ENCODE measurements at regions not wholly inside any gene's neighbourhood (a gene's known extent, or its start where the extent isn't known, plus 50 kb on each side); places are given as distances from the start of the nearest gene placed in this dataset.
A peak's percentile ranks its signal among the peaks of the same experiment; 100 is the strongest.
"Not testable (repeated sequence)": the region's sequence is repeated elsewhere in the genome, so short reads cannot be mapped to it uniquely, and the experiment has no call there.

DNA sequence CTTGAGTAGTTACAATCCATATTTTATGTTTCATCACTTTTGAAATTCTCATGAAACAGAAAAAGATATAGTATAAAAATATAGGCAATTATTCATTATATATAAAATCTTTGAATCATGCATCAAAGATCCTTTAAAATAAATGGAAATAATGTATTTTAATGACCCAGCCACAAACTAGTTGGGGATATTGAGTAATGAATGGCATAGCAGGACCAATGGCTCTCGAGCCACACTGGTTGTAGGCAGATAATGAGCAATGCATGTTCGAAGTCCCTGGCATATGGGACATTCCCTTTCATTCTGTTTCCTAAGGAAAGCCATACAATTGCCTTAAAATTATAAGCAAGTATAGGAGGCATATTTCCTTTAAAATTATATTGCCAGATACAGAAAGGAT, 107.4 kb upstream of the IL12A start:
- Histone ChIP-seq H3K9ac (ENCODE audit: low read length in 5 of 5) (no peak overlapping the region), H3K27ac (ENCODE audit: low read depth, low read length) (no peak overlapping the region), H3K4me3 (ENCODE audit: low read depth in 1 of 5, low read length in 5 of 5) (no peak overlapping the region), H3K9me3 (ENCODE audit: control insufficient read depth in 5 of 5, low read length in 5 of 5) (no peaks in the 10 kb centered on the region), H3K4me1 (ENCODE audit: control insufficient read depth in 5 of 5, insufficient read depth in 5 of 5, low read length in 5 of 5) (peaks cover 0 to 23% (median 11%) of the 10 kb centered on the region in 5 donors), H3K27me3 (ENCODE audit: control insufficient read depth in 5 of 5, insufficient read depth in 4 of 5, low read length in 5 of 5) (no peaks in the 10 kb centered on the region), H3K36me3 (ENCODE audit: control insufficient read depth in 5 of 5, insufficient read depth in 5 of 5, low read length in 5 of 5) (no peaks in the 10 kb centered on the region)

GRCh38 chr3:159881828-159882309, 106.8 kb upstream of the IL12A start:
- H3K4me3 ChIP-seq (ENCODE audit: low read depth in 1 of 5, low read length in 5 of 5): no peak overlapping the region

GRCh38 chr3:159882367-159882766, 106.3 kb upstream of the IL12A start:
- H3K9ac ChIP-seq (ENCODE audit: low read length in 5 of 5): peak overlapping the region in 1 of 5 donors; percentile 6

More at GRCh38 chr3:159881828-159882309, 106.8 kb upstream of the IL12A start:
- peaks cover 0 to 23% (median 11%) of the 10 kb centered on the region in 5 donors for H3K4me1 ChIP-seq (ENCODE audit: control insufficient read depth in 5 of 5, insufficient read depth in 5 of 5, low read length in 5 of 5)
- peak overlapping the region in 3 of 5 donors; percentile 6 to 48 (median 8) for H3K9ac ChIP-seq (ENCODE audit: low read length in 5 of 5)
- no peak overlapping the region for H3K27ac ChIP-seq (ENCODE audit: low read depth, low read length)
- H3K9me3 ChIP-seq (ENCODE audit: control insufficient read depth in 5 of 5, low read length in 5 of 5): no peaks in the 10 kb centered on the region
- no peaks in the 10 kb centered on the region for H3K27me3 ChIP-seq (ENCODE audit: control insufficient read depth in 5 of 5, insufficient read depth in 4 of 5, low read length in 5 of 5)
- no peaks in the 10 kb centered on the region for H3K36me3 ChIP-seq (ENCODE audit: control insufficient read depth in 5 of 5, insufficient read depth in 5 of 5, low read length in 5 of 5)

GRCh38 chr3:159882790-159883779, 105.5 kb upstream of the IL12A start:
- no peaks in the 10 kb centered on the region for H3K9me3 ChIP-seq (ENCODE audit: control insufficient read depth in 5 of 5, low read length in 5 of 5)
- H3K4me3 ChIP-seq (ENCODE audit: low read depth in 1 of 5, low read length in 5 of 5): no peak overlapping the region
- H3K27ac ChIP-seq (ENCODE audit: low read depth, low read length): peak overlapping the region; percentile 29
- peaks cover 0 to 23% (median 16%) of the 10 kb centered on the region in 5 donors for H3K4me1 ChIP-seq (ENCODE audit: control insufficient read depth in 5 of 5, insufficient read depth in 5 of 5, low read length in 5 of 5)
- H3K9ac ChIP-seq (ENCODE audit: low read length in 5 of 5): no peak overlapping the region
- no peaks in the 10 kb centered on the region for H3K27me3 ChIP-seq (ENCODE audit: control insufficient read depth in 5 of 5, insufficient read depth in 4 of 5, low read length in 5 of 5)
- no peaks in the 10 kb centered on the region for H3K36me3 ChIP-seq (ENCODE audit: control insufficient read depth in 5 of 5, insufficient read depth in 5 of 5, low read length in 5 of 5)

More at GRCh38 chr3:159882367-159882766, 106.3 kb upstream of the IL12A start:
- Histone ChIP-seq H3K27me3 (ENCODE audit: control insufficient read depth in 5 of 5, insufficient read depth in 4 of 5, low read length in 5 of 5) (no peaks in the 10 kb centered on the region), H3K4me3 (ENCODE audit: low read depth in 1 of 5, low read length in 5 of 5) (no peak overlapping the region), H3K4me1 (ENCODE audit: control insufficient read depth in 5 of 5, insufficient read depth in 5 of 5, low read length in 5 of 5) (peaks cover 0 to 23% (median 12%) of the 10 kb centered on the region in 5 donors), H3K27ac (ENCODE audit: low read depth, low read length) (peak overlapping the region; percentile 29), H3K9me3 (ENCODE audit: control insufficient read depth in 5 of 5, low read length in 5 of 5) (no peaks in the 10 kb centered on the region), H3K36me3 (ENCODE audit: control insufficient read depth in 5 of 5, insufficient read depth in 5 of 5, low read length in 5 of 5) (no peaks in the 10 kb centered on the region)

DNA sequence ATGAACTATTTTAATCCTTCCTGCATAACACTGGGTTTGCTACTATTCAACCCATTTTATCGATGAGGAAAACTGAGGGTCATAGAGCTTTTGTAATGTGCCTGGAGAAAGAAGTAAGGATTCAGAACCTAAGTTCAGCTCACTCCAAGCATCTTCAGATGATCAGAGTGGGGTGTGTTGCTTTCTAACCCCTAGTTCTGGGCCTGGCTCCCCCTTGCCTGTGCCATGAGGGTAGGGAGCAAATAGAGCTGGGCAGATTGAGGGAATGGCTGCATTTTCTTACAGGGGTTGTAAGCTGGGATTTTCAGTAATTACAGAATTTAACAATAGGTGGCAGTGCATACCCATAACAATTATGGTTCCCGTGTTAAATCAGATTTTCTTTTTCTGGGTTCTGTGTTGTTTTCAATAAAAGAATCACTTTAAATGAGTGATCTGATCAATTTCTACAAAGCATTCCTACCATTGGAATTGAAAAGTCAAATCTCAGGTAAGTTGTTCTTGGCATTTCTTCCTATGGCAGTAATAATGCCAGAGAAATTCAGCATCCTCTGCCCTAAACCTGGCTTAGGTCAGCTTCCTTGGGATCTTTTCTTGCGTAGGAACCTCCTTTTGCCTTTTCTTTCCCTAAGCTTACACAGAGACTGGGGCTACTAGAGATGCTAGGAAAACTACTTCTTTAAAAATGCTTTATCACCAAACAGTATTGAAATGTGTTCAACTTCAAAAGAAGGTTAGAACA, 103.8 kb upstream of the IL12A start:
- Histone ChIP-seq H3K4me1 (ENCODE audit: control insufficient read depth in 5 of 5, insufficient read depth in 5 of 5, low read length in 5 of 5) (peaks cover 0 to 21% (median 12%) of the 10 kb centered on the region in 5 donors), H3K27me3 (ENCODE audit: control insufficient read depth in 5 of 5, insufficient read depth in 4 of 5, low read length in 5 of 5) (no peaks in the 10 kb centered on the region), H3K36me3 (ENCODE audit: control insufficient read depth in 5 of 5, insufficient read depth in 5 of 5, low read length in 5 of 5) (no peaks in the 10 kb centered on the region), H3K9ac (ENCODE audit: low read length in 5 of 5) (peak overlapping the region in 1 of 5 donors; percentile 43), H3K27ac (ENCODE audit: low read depth, low read length) (no peak overlapping the region), H3K4me3 (ENCODE audit: low read depth in 1 of 5, low read length in 5 of 5) (no peak overlapping the region), H3K9me3 (ENCODE audit: control insufficient read depth in 5 of 5, low read length in 5 of 5) (no peaks in the 10 kb centered on the region)

GRCh38 chr3:159886050-159886449, 102.6 kb upstream of the IL12A start:
- H3K4me1 ChIP-seq (ENCODE audit: control insufficient read depth in 5 of 5, insufficient read depth in 5 of 5, low read length in 5 of 5): peaks cover 0 to 21% (median 12%) of the 10 kb centered on the region in 5 donors
- H3K36me3 ChIP-seq (ENCODE audit: control insufficient read depth in 5 of 5, insufficient read depth in 5 of 5, low read length in 5 of 5): no peaks in the 10 kb centered on the region
- no peaks in the 10 kb centered on the region for H3K27me3 ChIP-seq (ENCODE audit: control insufficient read depth in 5 of 5, insufficient read depth in 4 of 5, low read length in 5 of 5)
- no peak overlapping the region for H3K4me3 ChIP-seq (ENCODE audit: low read depth in 1 of 5, low read length in 5 of 5)
- no peak overlapping the region for H3K9ac ChIP-seq (ENCODE audit: low read length in 5 of 5)
- H3K27ac ChIP-seq (ENCODE audit: low read depth, low read length): no peak overlapping the region
- no peaks in the 10 kb centered on the region for H3K9me3 ChIP-seq (ENCODE audit: control insufficient read depth in 5 of 5, low read length in 5 of 5)

DNA sequence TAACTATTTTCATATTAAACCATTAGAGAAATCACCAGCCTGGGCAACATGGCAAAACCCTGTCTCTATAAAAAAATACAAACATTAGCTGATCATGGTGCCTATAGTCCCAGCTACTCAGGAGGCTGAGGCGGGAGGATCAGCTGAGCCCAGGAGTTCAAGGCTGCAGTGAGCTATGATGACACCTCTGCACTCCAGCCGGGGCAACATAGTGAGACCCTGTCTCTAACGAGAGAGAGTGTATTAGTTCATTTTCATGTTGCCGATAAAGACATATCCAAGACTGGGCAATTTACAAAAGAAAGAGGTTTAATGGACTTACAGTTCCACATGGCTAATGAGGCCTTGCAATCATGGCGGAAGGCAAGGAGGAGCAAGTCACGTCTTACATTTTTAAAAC, 102.1 kb upstream of the IL12A start:
- not testable (repeated sequence) for H3K27me3 ChIP-seq (ENCODE audit: control insufficient read depth in 5 of 5, insufficient read depth in 4 of 5, low read length in 5 of 5)

DNA sequence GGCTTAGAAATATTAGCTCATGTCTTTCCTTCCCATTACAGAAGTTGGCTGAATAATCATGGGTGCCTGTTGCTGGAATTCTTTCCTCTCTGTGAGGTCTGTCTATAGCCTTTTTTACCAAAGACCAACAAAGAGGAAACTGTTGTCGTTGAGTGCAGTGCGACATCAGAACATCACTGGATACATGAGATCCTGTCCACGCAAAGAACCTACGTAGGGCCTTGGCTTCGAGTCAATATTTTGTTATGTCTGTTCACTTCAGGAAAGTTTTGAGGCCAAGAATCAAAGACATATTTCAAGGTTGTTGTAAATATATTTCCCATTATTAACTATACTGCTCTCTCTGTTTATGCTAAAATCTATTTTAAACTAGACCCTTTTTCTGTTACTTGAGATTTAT, 101.5 kb upstream of the IL12A start:
- Histone ChIP-seq H3K27me3 (ENCODE audit: control insufficient read depth in 5 of 5, insufficient read depth in 4 of 5, low read length in 5 of 5) (no peaks in the 10 kb centered on the region), H3K27ac (ENCODE audit: low read depth, low read length) (no peak overlapping the region), H3K9me3 (ENCODE audit: control insufficient read depth in 5 of 5, low read length in 5 of 5) (no peaks in the 10 kb centered on the region), H3K4me3 (ENCODE audit: low read depth in 1 of 5, low read length in 5 of 5) (no peak overlapping the region), H3K9ac (ENCODE audit: low read length in 5 of 5) (no peak overlapping the region), H3K4me1 (ENCODE audit: control insufficient read depth in 5 of 5, insufficient read depth in 5 of 5, low read length in 5 of 5) (peaks cover 0 to 23% (median 19%) of the 10 kb centered on the region in 5 donors), H3K36me3 (ENCODE audit: control insufficient read depth in 5 of 5, insufficient read depth in 5 of 5, low read length in 5 of 5) (no peaks in the 10 kb centered on the region)

More for the DNA sequence above, 102.1 kb upstream of the IL12A start:
- not testable (repeated sequence) for H3K27ac ChIP-seq (ENCODE audit: low read depth, low read length); H3K4me3 ChIP-seq (ENCODE audit: low read depth in 1 of 5, low read length in 5 of 5); H3K9me3 ChIP-seq (ENCODE audit: control insufficient read depth in 5 of 5, low read length in 5 of 5); H3K36me3 ChIP-seq (ENCODE audit: control insufficient read depth in 5 of 5, insufficient read depth in 5 of 5, low read length in 5 of 5); H3K9ac ChIP-seq (ENCODE audit: low read length in 5 of 5)
- peaks cover 0 to 23% (median 17%) of the 10 kb centered on the region in 5 donors for H3K4me1 ChIP-seq (ENCODE audit: control insufficient read depth in 5 of 5, insufficient read depth in 5 of 5, low read length in 5 of 5)

GRCh38 chr3:159887911-159888310, 100.7 kb upstream of the IL12A start:
- Histone ChIP-seq H3K9ac (ENCODE audit: low read length in 5 of 5) (no peak overlapping the region), H3K36me3 (ENCODE audit: control insufficient read depth in 5 of 5, insufficient read depth in 5 of 5, low read length in 5 of 5) (peaks cover 0 to 6% (median 3%) of the 10 kb centered on the region in 5 donors), H3K27me3 (ENCODE audit: control insufficient read depth in 5 of 5, insufficient read depth in 4 of 5, low read length in 5 of 5) (no peaks in the 10 kb centered on the region), H3K4me3 (ENCODE audit: low read depth in 1 of 5, low read length in 5 of 5) (no peak overlapping the region), H3K4me1 (ENCODE audit: control insufficient read depth in 5 of 5, insufficient read depth in 5 of 5, low read length in 5 of 5) (peaks cover 0 to 26% (median 20%) of the 10 kb centered on the region in 5 donors), H3K27ac (ENCODE audit: low read depth, low read length) (no peak overlapping the region), H3K9me3 (ENCODE audit: control insufficient read depth in 5 of 5, low read length in 5 of 5) (no peaks in the 10 kb centered on the region)
